ENCODE measurements at regions not wholly inside any gene's neighbourhood (a gene's known extent, or its start where the extent isn't known, plus 50 kb on each side); places are given as distances from the start of the nearest gene placed in this dataset.

- Histone ChIP-seq H3K79me2 (no peaks in the 10 kb centered on the region), H3K9me2 (replicated peaks; ENCODE audit: insufficient read depth) (no peaks in the 10 kb centered on the region), H3K27ac (no peak overlapping the region), H3K36me3 (replicated peaks; ENCODE audit: insufficient read depth, low read depth) (no peaks in the 10 kb centered on the region), H2AFZ (no peak overlapping the region), H4K20me1 (ENCODE audit: insufficient read depth, poor library complexity, severe bottlenecking) (no peaks in the 10 kb centered on the region), H3K4me1 (ENCODE audit: insufficient read depth) (peaks cover under 1% of the 10 kb centered on the region), H3K27me3 (no peaks in the 10 kb centered on the region), H3K4me2 (no peak overlapping the region), H3K9me3 (ENCODE audit: low read depth) (no peaks in the 10 kb centered on the region), H3K4me3 (no peak overlapping the region)
- no peak for DNase-seq (ENCODE audit: low spot score)
- TF ChIP-seq EZH2 (IDR thresholded peaks at IDR 0.05; ENCODE audit: borderline replicate concordance), result no peak
- no peak for TF ChIP-seq EZH2phosphoT487 (IDR thresholded peaks at IDR 0.05; ENCODE audit: low read depth, severe bottlenecking, unreplicated experiment)
- no peak for TF ChIP-seq CTCF (IDR thresholded peaks at IDR 0.05; ENCODE audit: poor library complexity)
- WGBS (ENCODE audit: low lambda C conversion rate, missing lambda C conversion rate), result 66% methylated on average over 7 of the region's 7 CpGs
Observed at GRCh38 chr6:43860285-43860684, 90.3 kb downstream of the VEGFA start.

GRCh38 chr6:43859213-43859612 is 89.2 kb downstream of the VEGFA start:
- no peak for DNase-seq (ENCODE audit: low spot score)
- Histone ChIP-seq H3K79me2 (no peaks in the 10 kb centered on the region), H3K27me3 (no peaks in the 10 kb centered on the region), H4K20me1 (ENCODE audit: insufficient read depth, poor library complexity, severe bottlenecking) (no peaks in the 10 kb centered on the region), H3K27ac (no peak overlapping the region), H3K4me3 (no peak overlapping the region), H2AFZ (no peak overlapping the region), H3K9me2 (replicated peaks; ENCODE audit: insufficient read depth) (no peaks in the 10 kb centered on the region), H3K9me3 (ENCODE audit: low read depth) (no peaks in the 10 kb centered on the region), H3K4me2 (no peak overlapping the region), H3K4me1 (ENCODE audit: insufficient read depth) (no peaks in the 10 kb centered on the region), H3K36me3 (replicated peaks; ENCODE audit: insufficient read depth, low read depth) (no peaks in the 10 kb centered on the region)
- TF ChIP-seq EZH2phosphoT487 (IDR thresholded peaks at IDR 0.05; ENCODE audit: low read depth, severe bottlenecking, unreplicated experiment), result no peak
- no peak for TF ChIP-seq CTCF (IDR thresholded peaks at IDR 0.05; ENCODE audit: poor library complexity)
- no peak for TF ChIP-seq EZH2 (IDR thresholded peaks at IDR 0.05; ENCODE audit: borderline replicate concordance)
- 96% methylated on average over 9 of the region's 9 CpGs for WGBS (ENCODE audit: low lambda C conversion rate, missing lambda C conversion rate)

- no peak overlapping the region for H3K4me2 ChIP-seq
Observed at GRCh38 chr6:43858161-43859153, 88.4 kb downstream of the VEGFA start.

More at GRCh38 chr6:43858161-43859153, 88.4 kb downstream of the VEGFA start:
- no peaks in the 10 kb centered on the region for H3K79me2 ChIP-seq
- H3K36me3 ChIP-seq (replicated peaks; ENCODE audit: insufficient read depth, low read depth), result no peaks in the 10 kb centered on the region
- no peaks in the 10 kb centered on the region for H4K20me1 ChIP-seq (ENCODE audit: insufficient read depth, poor library complexity, severe bottlenecking)
- DNase-seq (ENCODE audit: low spot score), result no peak
- WGBS (ENCODE audit: low lambda C conversion rate, missing lambda C conversion rate), result 81% methylated on average over 11 of the region's 11 CpGs
- no peak overlapping the region for H3K4me3 ChIP-seq
- TF ChIP-seq CTCF (IDR thresholded peaks at IDR 0.05; ENCODE audit: poor library complexity) (no peak), EZH2 (IDR thresholded peaks at IDR 0.05; ENCODE audit: borderline replicate concordance) (no peak), EZH2phosphoT487 (IDR thresholded peaks at IDR 0.05; ENCODE audit: low read depth, severe bottlenecking, unreplicated experiment) (no peak)
- H3K4me1 ChIP-seq (ENCODE audit: insufficient read depth), result no peaks in the 10 kb centered on the region
- H3K9me3 ChIP-seq (ENCODE audit: low read depth), result no peaks in the 10 kb centered on the region
- H3K9me2 ChIP-seq (replicated peaks; ENCODE audit: insufficient read depth), result no peaks in the 10 kb centered on the region
- no peaks in the 10 kb centered on the region for H3K27me3 ChIP-seq
- H3K27ac ChIP-seq, result no peak overlapping the region
- no peak overlapping the region for H2AFZ ChIP-seq

All from hepatocyte (in vitro differentiated cells).